ENCODE measurements at regions not wholly inside any gene's neighbourhood (a gene's known extent, or its start where the extent isn't known, plus 50 kb on each side); places are given as distances from the start of the nearest gene placed in this dataset.

- Histone ChIP-seq H3K27ac (no peak overlapping the region), H3K27me3 (no peaks in the 10 kb centered on the region), H3K4me3 (no peak overlapping the region), H3K4me1 (no peaks in the 10 kb centered on the region), H3K9me3 (replicated peaks) (no peaks in the 10 kb centered on the region), H3K36me3 (no peaks in the 10 kb centered on the region)
- DNase-seq: no peak
Measured at GRCh38 chr11:105245781-105246315, 106.3 kb upstream of the CARD18 start.

- Histone ChIP-seq H3K27ac (no peak overlapping the region), H3K36me3 (no peaks in the 10 kb centered on the region), H3K27me3 (no peaks in the 10 kb centered on the region)
Measured at GRCh38 chr11:105244160-105244825, 104.7 kb upstream of the CARD18 start.

GRCh38 chr11:105241136-105241535 lies 101.6 kb upstream of the CARD18 start:
- no peak for DNase-seq
- H3K27me3 ChIP-seq: no peaks in the 10 kb centered on the region
- no peaks in the 10 kb centered on the region for H3K4me1 ChIP-seq
- no peak overlapping the region for H3K27ac ChIP-seq
- H3K4me3 ChIP-seq: no peak overlapping the region
- no peaks in the 10 kb centered on the region for H3K36me3 ChIP-seq
- no peaks in the 10 kb centered on the region for H3K9me3 ChIP-seq (replicated peaks)

More at GRCh38 chr11:105244160-105244825, 104.7 kb upstream of the CARD18 start:
- Histone ChIP-seq H3K4me1 (no peaks in the 10 kb centered on the region), H3K4me3 (no peak overlapping the region), H3K9me3 (replicated peaks) (no peaks in the 10 kb centered on the region)
- DNase-seq: peak; percentile 6 to 17

GRCh38 chr11:105236664-105237063 lies 97.1 kb upstream of the CARD18 start:
- H3K36me3 ChIP-seq: no peaks in the 10 kb centered on the region
- no peak overlapping the region for H3K27ac ChIP-seq
- no peaks in the 10 kb centered on the region for H3K4me1 ChIP-seq
- H3K4me3 ChIP-seq: no peak overlapping the region
- DNase-seq: no peak
- H3K27me3 ChIP-seq: no peaks in the 10 kb centered on the region
- no peaks in the 10 kb centered on the region for H3K9me3 ChIP-seq (replicated peaks)

GRCh38 chr11:105233285-105233684 lies 93.7 kb upstream of the CARD18 start:
- Histone ChIP-seq H3K36me3 (no peaks in the 10 kb centered on the region), H3K4me1 (no peaks in the 10 kb centered on the region), H3K27ac (no peak overlapping the region)

GRCh38 chr11:105232021-105232420 lies 92.5 kb upstream of the CARD18 start:
- DNase-seq: no peak
- H3K4me3 ChIP-seq: no peak overlapping the region
- no peaks in the 10 kb centered on the region for H3K4me1 ChIP-seq
- no peaks in the 10 kb centered on the region for H3K9me3 ChIP-seq (replicated peaks)
- H3K27me3 ChIP-seq: no peaks in the 10 kb centered on the region
- no peaks in the 10 kb centered on the region for H3K36me3 ChIP-seq
- no peak overlapping the region for H3K27ac ChIP-seq

More at GRCh38 chr11:105233285-105233684, 93.7 kb upstream of the CARD18 start:
- no peaks in the 10 kb centered on the region for H3K9me3 ChIP-seq (replicated peaks)
- DNase-seq: no peak
- H3K27me3 ChIP-seq: no peaks in the 10 kb centered on the region
- H3K4me3 ChIP-seq: no peak overlapping the region

- Histone ChIP-seq H3K4me1 (no peaks in the 10 kb centered on the region), H3K27ac (no peak overlapping the region), H3K9me3 (replicated peaks) (no peaks in the 10 kb centered on the region), H3K27me3 (no peaks in the 10 kb centered on the region), H3K36me3 (no peaks in the 10 kb centered on the region), H3K4me3 (no peak overlapping the region)
- no peak for DNase-seq
Measured at GRCh38 chr11:105230586-105230985, 91.0 kb upstream of the CARD18 start.

- no peaks in the 10 kb centered on the region for H3K27me3 ChIP-seq
- DNase-seq: no peak
- H3K36me3 ChIP-seq: no peaks in the 10 kb centered on the region
- H3K9me3 ChIP-seq (replicated peaks): no peaks in the 10 kb centered on the region
- H3K4me3 ChIP-seq: no peak overlapping the region
- H3K27ac ChIP-seq: no peak overlapping the region
- H3K4me1 ChIP-seq: no peaks in the 10 kb centered on the region
Measured at GRCh38 chr11:105229761-105230160, 90.2 kb upstream of the CARD18 start.

GRCh38 chr11:105229257-105229656 lies 89.7 kb upstream of the CARD18 start:
- Histone ChIP-seq H3K36me3 (no peaks in the 10 kb centered on the region), H3K4me1 (no peaks in the 10 kb centered on the region), H3K27me3 (no peaks in the 10 kb centered on the region), H3K27ac (no peak overlapping the region), H3K4me3 (no peak overlapping the region), H3K9me3 (replicated peaks) (no peaks in the 10 kb centered on the region)
- DNase-seq: no peak

- H3K4me3 ChIP-seq: no peak overlapping the region
- no peaks in the 10 kb centered on the region for H3K4me1 ChIP-seq
- no peaks in the 10 kb centered on the region for H3K9me3 ChIP-seq (replicated peaks)
- H3K27ac ChIP-seq: no peak overlapping the region
- H3K27me3 ChIP-seq: no peaks in the 10 kb centered on the region
- no peaks in the 10 kb centered on the region for H3K36me3 ChIP-seq
- DNase-seq: no peak
Measured at GRCh38 chr11:105227363-105227762, 87.8 kb upstream of the CARD18 start.

GRCh38 chr11:105226766-105227165 lies 87.2 kb upstream of the CARD18 start:
- Histone ChIP-seq H3K9me3 (replicated peaks) (no peaks in the 10 kb centered on the region), H3K36me3 (no peaks in the 10 kb centered on the region), H3K4me1 (no peaks in the 10 kb centered on the region), H3K27me3 (no peaks in the 10 kb centered on the region), H3K4me3 (no peak overlapping the region), H3K27ac (no peak overlapping the region)
- no peak for DNase-seq

GRCh38 chr11:105226091-105226490 lies 86.5 kb upstream of the CARD18 start:
- H3K27ac ChIP-seq: no peak overlapping the region
- DNase-seq: no peak

GRCh38 chr11:105224482-105225253 lies 85.1 kb upstream of the CARD18 start:
- H3K27me3 ChIP-seq: no peaks in the 10 kb centered on the region
- H3K4me1 ChIP-seq: no peaks in the 10 kb centered on the region
- no peak overlapping the region for H3K27ac ChIP-seq
- no peaks in the 10 kb centered on the region for H3K9me3 ChIP-seq (replicated peaks)
- no peaks in the 10 kb centered on the region for H3K36me3 ChIP-seq
- DNase-seq: no peak
- H3K4me3 ChIP-seq: no peak overlapping the region

More at GRCh38 chr11:105226091-105226490, 86.5 kb upstream of the CARD18 start:
- no peaks in the 10 kb centered on the region for H3K36me3 ChIP-seq
- no peaks in the 10 kb centered on the region for H3K4me1 ChIP-seq
- no peaks in the 10 kb centered on the region for H3K27me3 ChIP-seq
- no peak overlapping the region for H3K4me3 ChIP-seq
- no peaks in the 10 kb centered on the region for H3K9me3 ChIP-seq (replicated peaks)

- Histone ChIP-seq H3K4me3 (no peak overlapping the region), H3K4me1 (no peaks in the 10 kb centered on the region), H3K27ac (no peak overlapping the region), H3K9me3 (replicated peaks) (no peaks in the 10 kb centered on the region), H3K36me3 (no peaks in the 10 kb centered on the region), H3K27me3 (no peaks in the 10 kb centered on the region)
- DNase-seq: no peak
Measured at GRCh38 chr11:105220121-105220520, 80.6 kb upstream of the CARD18 start.

GRCh38 chr11:105219670-105220069 lies 80.1 kb upstream of the CARD18 start:
- Histone ChIP-seq H3K9me3 (replicated peaks) (no peaks in the 10 kb centered on the region), H3K36me3 (no peaks in the 10 kb centered on the region)
- DNase-seq: no peak

More at GRCh38 chr11:105219670-105220069, 80.1 kb upstream of the CARD18 start:
- Histone ChIP-seq H3K4me3 (no peak overlapping the region), H3K4me1 (no peaks in the 10 kb centered on the region), H3K27me3 (no peaks in the 10 kb centered on the region), H3K27ac (no peak overlapping the region)
